Thoracic aorta (tissue), 2 donors: ENCODE measurements at regions not wholly inside any gene's neighbourhood (a gene's known extent, or its start where the extent isn't known, plus 50 kb on each side); places are given as distances from the start of the nearest gene placed in this dataset.

Experiments used
- ATAC-seq: fragments of 150-250 bp; one replicate; pipeline ENCODE4 v1.8.0; 2017; ENCODE audit warnings: low read depth; ENCODE audit not compliant: insufficient number of reproducible peaks, low FRiP score
- DNase-seq: peaks from one replicate; pipeline ENCODE4 v3.0.0-alpha.2; 2020; ENCODE audit warnings: low spot score
- H3K27ac ChIP-seq, 2 donors: fragments of 200-600 bp; sonication (generic); 1 replicate in 1 of 2; 2 replicates in 1 of 2; pipeline ENCODE4 v1.5.1; 2016; ENCODE audit warnings: mild to moderate bottlenecking in 2 of 2, moderate library complexity in 2 of 2
- H3K27me3 ChIP-seq: fragments of 200-600 bp; sonication (generic); replicated peaks from 2 replicates; pipeline ENCODE4 v1.6.0; 2016; ENCODE audit warnings: mild to moderate bottlenecking; ENCODE audit not compliant: insufficient read depth
- H3K36me3 ChIP-seq: fragments of 200-600 bp; sonication (generic); one replicate; pipeline ENCODE4 v1.5.1; 2016
- H3K4me1 ChIP-seq, 2 donors: fragments of 200-600 bp; sonication (generic); 1 replicate in 1 of 2; 2 replicates in 1 of 2; pipeline versions ENCODE4 v1.5.1 to v1.6.0; 2016; ENCODE audit warnings: low read depth in 2 of 2, mild to moderate bottlenecking in 1 of 2; ENCODE audit not compliant: control insufficient read depth in 1 of 2
- H3K4me3 ChIP-seq: fragments of 200-600 bp; sonication (generic); 2 replicates; pipeline ENCODE4 v1.5.1; 2016; ENCODE audit warnings: mild to moderate bottlenecking
- H3K9me3 ChIP-seq: fragments of 200-600 bp; sonication (generic); 2 replicates; pipeline ENCODE4 v1.5.1; 2016
- CTCF ChIP-seq: fragments of 200-600 bp; sonication (generic); IDR thresholded peaks from one replicate; pipeline ENCODE4 v1.5.1; 2019; ENCODE audit warnings: antibody characterized with exemption

- ATAC-seq (no peak), DNase-seq (no peak)
- peaks cover 11 to 26% of the 10 kb centered on the region in 2 donors for H3K4me1 ChIP-seq
- no peak overlapping the region for H3K4me3 ChIP-seq
- no peaks in the 10 kb centered on the region for H3K9me3 ChIP-seq
- H3K36me3 ChIP-seq, result no peaks in the 10 kb centered on the region
- TF ChIP-seq CTCF, result no peak
- no peaks in the 10 kb centered on the region for H3K27me3 ChIP-seq
- no peak overlapping the region for H3K27ac ChIP-seq
Observed at GRCh38 chr9:108057421-108058134, 568.0 kb upstream of the KLF4 start.

- no peak for DNase-seq
- Histone ChIP-seq H3K4me3 (no peak overlapping the region), H3K9me3 (no peaks in the 10 kb centered on the region), H3K27ac (no peak overlapping the region), H3K27me3 (no peaks in the 10 kb centered on the region), H3K36me3 (no peaks in the 10 kb centered on the region), H3K4me1 (peaks cover 11 to 26% of the 10 kb centered on the region in 2 donors)
- TF ChIP-seq CTCF, result no peak
- no peak for ATAC-seq
Observed at GRCh38 chr9:108056805-108057386, 567.3 kb upstream of the KLF4 start.

- H3K9me3 ChIP-seq, result no peaks in the 10 kb centered on the region
- H3K27me3 ChIP-seq, result no peaks in the 10 kb centered on the region
- ATAC-seq, result no peak
- H3K4me3 ChIP-seq, result no peak overlapping the region
- H3K36me3 ChIP-seq, result no peaks in the 10 kb centered on the region
- peaks cover 11 to 26% of the 10 kb centered on the region in 2 donors for H3K4me1 ChIP-seq
- no peak for DNase-seq
- no peak for TF ChIP-seq CTCF
- H3K27ac ChIP-seq, result no peak overlapping the region
Observed at GRCh38 chr9:108056084-108056804, 566.7 kb upstream of the KLF4 start.

DNA sequence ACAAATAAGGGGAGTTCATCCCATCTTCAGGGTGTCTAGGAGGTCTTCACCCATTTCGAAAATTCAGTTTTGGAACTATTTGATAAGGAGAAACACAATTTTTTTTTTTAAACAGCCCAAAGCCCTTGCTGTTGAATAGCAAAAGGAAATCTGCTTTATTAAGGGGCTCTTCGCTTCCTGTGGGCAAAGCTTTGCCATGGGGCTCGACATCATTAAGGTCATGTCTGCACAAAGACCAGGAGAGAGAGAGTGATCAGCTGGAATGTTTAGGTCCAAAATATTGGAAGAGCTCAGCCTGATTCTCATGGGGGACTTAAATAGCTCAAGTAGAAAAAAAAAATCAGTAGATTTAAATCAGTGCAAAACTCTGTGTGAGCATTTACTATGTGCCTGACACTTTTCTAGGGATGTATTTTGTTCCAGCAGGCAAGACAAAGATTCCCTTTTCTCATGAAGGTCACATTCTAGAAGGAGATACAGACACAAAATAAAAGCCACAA lies 564.6 kb upstream of the KLF4 start:
- Histone ChIP-seq H3K27me3 (no peaks in the 10 kb centered on the region), H3K9me3 (no peaks in the 10 kb centered on the region), H3K36me3 (no peaks in the 10 kb centered on the region), H3K4me1 (peaks cover 11 to 26% of the 10 kb centered on the region in 2 donors), H3K4me3 (peak overlapping the region; percentile 41), H3K27ac (peak overlapping the region in 1 of 2 donors; percentile 15)
- no peak for TF ChIP-seq CTCF
- ATAC-seq, result no peak
- no peak for DNase-seq

DNA sequence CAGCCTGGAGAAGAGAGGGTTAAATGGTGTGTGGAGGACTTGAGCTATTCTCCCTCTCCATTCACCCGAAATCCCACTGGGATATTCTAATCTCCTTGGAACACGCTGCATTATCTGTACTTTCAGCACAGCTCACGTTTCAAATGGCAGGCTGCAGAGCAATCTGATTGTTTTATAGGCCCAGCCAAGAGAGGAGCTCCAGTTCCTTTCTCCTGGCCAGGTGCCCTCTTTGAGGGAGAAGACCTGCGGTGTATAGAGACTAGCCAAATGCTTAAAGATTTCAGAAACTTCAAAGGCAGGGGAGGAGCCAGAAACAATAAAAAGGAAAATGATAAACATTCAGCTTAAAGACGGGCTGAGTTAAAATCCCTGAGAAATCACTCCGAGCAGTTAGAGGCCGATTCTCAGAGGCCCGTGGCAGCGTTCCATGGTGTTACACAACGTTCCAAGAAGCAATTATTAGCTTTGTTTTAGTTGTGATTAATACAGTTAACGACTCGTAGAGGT lies 564.0 kb upstream of the KLF4 start:
- DNase-seq (peak; percentile 12), ATAC-seq (no peak)
- Histone ChIP-seq H3K27me3 (no peaks in the 10 kb centered on the region), H3K27ac (peak overlapping the region in 1 of 2 donors; percentile 15), H3K36me3 (no peaks in the 10 kb centered on the region), H3K4me1 (peaks cover 11 to 26% of the 10 kb centered on the region in 2 donors), H3K9me3 (no peaks in the 10 kb centered on the region), H3K4me3 (peak overlapping the region; percentile 41)
- no peak for TF ChIP-seq CTCF
